ENCODE measurements at regions not wholly inside any gene's neighbourhood (a gene's known extent, or its start where the extent isn't known, plus 50 kb on each side); places are given as distances from the start of the nearest gene placed in this dataset.

DNA sequence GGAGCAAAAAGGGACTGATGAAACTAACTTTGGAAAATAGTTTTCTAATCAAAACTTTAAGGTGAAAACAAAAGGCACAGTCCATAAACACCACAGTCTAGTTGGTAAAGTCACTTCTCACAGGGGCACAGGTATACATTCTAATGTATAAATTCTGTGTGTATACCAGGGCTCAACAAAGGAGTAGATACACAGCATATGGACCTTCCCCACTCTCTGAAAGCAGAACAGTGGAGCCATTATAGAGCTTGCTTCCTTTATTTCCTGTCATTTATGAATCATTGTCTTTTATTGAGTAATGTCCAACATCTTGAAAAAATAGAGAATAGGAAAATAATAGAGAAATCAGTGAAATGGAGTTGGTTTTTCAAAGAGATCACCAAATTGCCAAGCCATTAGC lies 746.5 kb upstream of the CHRM3 start:
- H3K27ac Mint-ChIP-seq: no peak overlapping the region
- no peaks in the 10 kb centered on the region for H3K27me3 Mint-ChIP-seq (ENCODE audit: low read depth)
- DNase-seq (ENCODE audit: low spot score in 2 of 2, unreplicated experiment in 2 of 2): no peak
- no peaks in the 10 kb centered on the region for H3K36me3 Mint-ChIP-seq
- H3K4me3 Mint-ChIP-seq: no peak overlapping the region
- TF ChIP-seq, protein P1, sequence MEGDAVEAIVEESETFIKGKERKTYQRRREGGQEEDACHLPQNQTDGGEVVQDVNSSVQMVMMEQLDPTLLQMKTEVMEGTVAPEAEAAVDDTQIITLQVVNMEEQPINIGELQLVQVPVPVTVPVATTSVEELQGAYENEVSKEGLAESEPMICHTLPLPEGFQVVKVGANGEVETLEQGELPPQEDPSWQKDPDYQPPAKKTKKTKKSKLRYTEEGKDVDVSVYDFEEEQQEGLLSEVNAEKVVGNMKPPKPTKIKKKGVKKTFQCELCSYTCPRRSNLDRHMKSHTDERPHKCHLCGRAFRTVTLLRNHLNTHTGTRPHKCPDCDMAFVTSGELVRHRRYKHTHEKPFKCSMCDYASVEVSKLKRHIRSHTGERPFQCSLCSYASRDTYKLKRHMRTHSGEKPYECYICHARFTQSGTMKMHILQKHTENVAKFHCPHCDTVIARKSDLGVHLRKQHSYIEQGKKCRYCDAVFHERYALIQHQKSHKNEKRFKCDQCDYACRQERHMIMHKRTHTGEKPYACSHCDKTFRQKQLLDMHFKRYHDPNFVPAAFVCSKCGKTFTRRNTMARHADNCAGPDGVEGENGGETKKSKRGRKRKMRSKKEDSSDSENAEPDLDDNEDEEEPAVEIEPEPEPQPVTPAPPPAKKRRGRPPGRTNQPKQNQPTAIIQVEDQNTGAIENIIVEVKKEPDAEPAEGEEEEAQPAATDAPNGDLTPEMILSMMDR (IDR thresholded peaks at IDR 0.05; ENCODE audit: unreplicated experiment): no peak
- H3K9me3 Mint-ChIP-seq: peaks cover 2% of the 10 kb centered on the region
- peaks cover 6% of the 10 kb centered on the region for H3K4me1 Mint-ChIP-seq

DNA sequence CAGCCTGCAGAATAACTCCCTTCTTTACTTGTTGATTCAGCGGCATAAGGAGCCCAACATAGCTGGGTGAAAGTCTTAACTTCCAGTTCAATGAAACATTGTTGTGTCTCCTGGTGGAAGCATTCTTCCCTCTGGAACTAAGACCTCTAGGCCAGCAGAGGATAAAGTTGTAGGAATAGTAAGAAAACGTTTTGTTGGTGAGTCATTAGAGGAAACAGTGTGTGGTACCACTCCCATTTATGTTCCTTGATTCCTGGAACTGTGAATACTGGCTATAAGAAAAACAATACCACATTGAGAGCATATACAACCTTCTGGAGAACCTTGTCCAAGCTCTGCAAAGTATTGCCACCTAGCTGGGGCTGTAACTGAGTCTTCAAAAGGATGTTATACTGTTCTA lies 737.4 kb upstream of the ZP4 start:
- TF ChIP-seq, protein P1 (IDR thresholded peaks at IDR 0.05; ENCODE audit: unreplicated experiment): no peak
- no peaks in the 10 kb centered on the region for H3K27me3 Mint-ChIP-seq (ENCODE audit: low read depth)

DNA sequence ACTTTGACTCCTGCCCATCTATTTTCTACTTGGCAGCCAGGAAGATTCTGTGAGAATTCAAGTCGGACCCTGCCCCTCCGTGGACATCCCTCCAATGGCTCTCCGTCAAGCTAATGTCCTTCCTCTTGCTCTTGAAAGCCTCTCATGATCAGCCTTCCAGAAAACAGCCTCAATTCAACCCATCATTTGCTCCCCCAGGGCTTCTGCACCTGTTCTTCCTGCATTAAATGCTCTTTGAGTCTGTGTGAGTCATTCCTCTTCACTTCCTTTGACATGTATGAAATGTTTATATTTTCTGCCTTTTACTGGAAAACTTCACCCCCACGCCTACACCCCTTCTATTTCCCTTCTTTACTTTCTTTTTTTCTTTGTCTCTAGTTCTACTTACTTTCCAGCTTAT lies 734.1 kb upstream of the ZP4 start:
- Mint-ChIP-seq H3K27me3 (ENCODE audit: low read depth) (no peaks in the 10 kb centered on the region), H3K9me3 (peaks cover 9% of the 10 kb centered on the region), H3K4me3 (no peak overlapping the region), H3K27ac (no peak overlapping the region), H3K36me3 (no peaks in the 10 kb centered on the region), H3K4me1 (no peaks in the 10 kb centered on the region)
- TF ChIP-seq, protein P1 (IDR thresholded peaks at IDR 0.05; ENCODE audit: unreplicated experiment): no peak
- no peak for DNase-seq (ENCODE audit: low spot score in 2 of 2, unreplicated experiment in 2 of 2)

More for the DNA sequence above, 737.4 kb upstream of the ZP4 start:
- H3K4me1 Mint-ChIP-seq: no peaks in the 10 kb centered on the region
- H3K27ac Mint-ChIP-seq: no peak overlapping the region
- no peaks in the 10 kb centered on the region for H3K36me3 Mint-ChIP-seq
- no peak for DNase-seq (ENCODE audit: low spot score in 2 of 2, unreplicated experiment in 2 of 2)
- peaks cover 24% of the 10 kb centered on the region for H3K9me3 Mint-ChIP-seq
- no peak overlapping the region for H3K4me3 Mint-ChIP-seq

DNA sequence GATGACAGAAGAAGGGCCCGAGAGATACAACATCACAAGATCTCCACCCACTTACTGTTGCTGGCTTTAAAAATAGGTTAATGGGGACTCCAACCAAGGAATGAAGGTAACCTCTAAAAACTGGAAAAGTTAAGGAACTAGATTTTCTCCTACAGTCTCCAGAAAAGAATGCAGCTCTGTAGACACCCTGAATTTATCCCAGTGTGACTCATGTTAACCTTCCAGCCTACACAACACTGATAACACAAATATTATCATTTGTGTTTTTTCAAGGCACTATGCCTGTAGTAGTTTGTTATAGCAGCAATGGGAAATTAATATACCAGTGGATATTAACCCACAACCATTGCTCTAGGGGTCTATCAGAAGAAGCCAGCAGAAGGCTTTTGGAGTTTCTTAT lies 730.7 kb upstream of the ZP4 start:
- no peak for DNase-seq (ENCODE audit: low spot score in 2 of 2, unreplicated experiment in 2 of 2)
- Mint-ChIP-seq H3K36me3 (no peaks in the 10 kb centered on the region), H3K27me3 (ENCODE audit: low read depth) (no peaks in the 10 kb centered on the region)

DNA sequence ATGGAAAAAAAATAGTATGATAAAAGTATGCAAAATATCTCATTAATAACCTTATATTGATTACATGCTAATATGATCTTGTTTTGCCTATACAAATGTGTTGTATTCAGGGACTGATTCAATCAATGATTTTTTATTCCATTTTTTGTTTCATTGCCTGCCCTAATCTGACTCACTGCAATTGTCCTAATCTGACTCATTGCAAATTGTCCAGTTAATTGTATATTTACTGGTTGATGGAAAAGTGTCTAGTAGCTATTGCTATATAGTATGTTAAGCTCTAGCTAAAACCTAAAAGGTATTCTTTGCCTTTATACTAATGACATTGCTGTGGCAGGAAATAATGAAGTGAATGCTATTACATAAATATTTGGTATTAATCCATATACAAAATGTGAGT lies 728.9 kb upstream of the ZP4 start:
- H3K27me3 Mint-ChIP-seq (ENCODE audit: low read depth): no peaks in the 10 kb centered on the region
- no peaks in the 10 kb centered on the region for H3K36me3 Mint-ChIP-seq
- no peak overlapping the region for H3K4me3 Mint-ChIP-seq
- no peak for DNase-seq (ENCODE audit: low spot score in 2 of 2, unreplicated experiment in 2 of 2)
- H3K9me3 Mint-ChIP-seq: peaks cover 7% of the 10 kb centered on the region
- H3K27ac Mint-ChIP-seq: no peak overlapping the region
- no peaks in the 10 kb centered on the region for H3K4me1 Mint-ChIP-seq
- TF ChIP-seq, protein P1 (IDR thresholded peaks at IDR 0.05; ENCODE audit: unreplicated experiment): no peak

More for the DNA sequence above, 730.7 kb upstream of the ZP4 start:
- no peak overlapping the region for H3K27ac Mint-ChIP-seq
- TF ChIP-seq, protein P1 (IDR thresholded peaks at IDR 0.05; ENCODE audit: unreplicated experiment): no peak
- peaks cover 2% of the 10 kb centered on the region for H3K9me3 Mint-ChIP-seq
- no peaks in the 10 kb centered on the region for H3K4me1 Mint-ChIP-seq
- H3K4me3 Mint-ChIP-seq: no peak overlapping the region

DNA sequence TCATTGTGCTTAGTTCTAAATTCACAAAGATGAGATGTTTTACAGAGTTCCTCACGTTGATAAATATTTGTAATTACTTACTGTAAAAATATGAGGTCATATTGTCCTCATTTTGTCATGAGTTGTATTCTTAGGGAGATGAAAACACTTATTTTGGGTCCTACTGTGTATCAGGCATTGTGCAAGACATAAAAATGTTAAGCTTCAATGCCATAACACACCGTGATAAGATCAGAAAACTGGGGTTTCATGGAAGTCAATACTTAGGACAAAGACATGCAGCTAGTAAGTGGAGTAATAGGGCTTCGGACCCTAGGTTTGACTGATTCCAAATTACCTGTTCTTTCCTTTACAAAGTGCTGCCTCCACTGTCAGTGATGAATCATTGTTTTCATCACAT lies 720.7 kb upstream of the ZP4 start:
- no peaks in the 10 kb centered on the region for H3K4me1 Mint-ChIP-seq
- DNase-seq (ENCODE audit: low spot score in 2 of 2, unreplicated experiment in 2 of 2): no peak
- no peaks in the 10 kb centered on the region for H3K27me3 Mint-ChIP-seq (ENCODE audit: low read depth)
- TF ChIP-seq, protein P1 (IDR thresholded peaks at IDR 0.05; ENCODE audit: unreplicated experiment): no peak
- no peaks in the 10 kb centered on the region for H3K36me3 Mint-ChIP-seq
- no peak overlapping the region for H3K4me3 Mint-ChIP-seq
- H3K27ac Mint-ChIP-seq: no peak overlapping the region
- H3K9me3 Mint-ChIP-seq: peaks cover 15% of the 10 kb centered on the region

Data from mesothelial cell of epicardium (in vitro differentiated cells).